PC-9 (cell line): ENCODE measurements at regions not wholly inside any gene's neighbourhood (a gene's known extent, or its start where the extent isn't known, plus 50 kb on each side); places are given as distances from the start of the nearest gene placed in this dataset.

Source experiments
- EZH2 ChIP-seq: fragments of 200-600 bp; sonication (generic); IDR thresholded peaks from 2 replicates; pipeline ENCODE4 v1.8.0; 2017; ENCODE audit warnings: antibody characterized with exemption, low read depth
- TF ChIP-seq, protein P1 (sequence below): fragments of 200-600 bp; sonication (generic); conservative IDR thresholded peaks from 2 replicates; pipeline ENCODE4 v1.6.1; 2017; ENCODE audit warnings: mixed run types, antibody characterized with exemption, mild to moderate bottlenecking, moderate library complexity

DNA sequence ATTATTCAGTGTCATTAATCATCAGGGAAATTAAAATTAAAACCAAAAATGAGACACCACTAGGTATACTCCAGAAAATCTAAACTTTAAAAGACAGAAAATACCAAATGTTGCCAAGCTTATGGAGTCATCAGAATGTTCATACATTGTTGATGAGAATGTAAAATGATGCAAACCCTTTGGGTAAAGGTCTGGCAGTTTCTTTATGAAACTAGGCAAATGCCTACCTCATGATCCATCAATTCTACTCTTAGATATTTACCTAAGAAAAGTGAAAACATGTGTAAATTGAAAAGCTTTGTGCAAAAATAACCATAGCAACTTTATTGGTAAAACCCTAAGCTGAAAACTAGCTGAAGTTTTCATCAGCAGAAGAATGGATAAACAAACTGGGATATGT lies 329.5 kb upstream of the MEOX2 start:
- TF ChIP-seq, protein P1, sequence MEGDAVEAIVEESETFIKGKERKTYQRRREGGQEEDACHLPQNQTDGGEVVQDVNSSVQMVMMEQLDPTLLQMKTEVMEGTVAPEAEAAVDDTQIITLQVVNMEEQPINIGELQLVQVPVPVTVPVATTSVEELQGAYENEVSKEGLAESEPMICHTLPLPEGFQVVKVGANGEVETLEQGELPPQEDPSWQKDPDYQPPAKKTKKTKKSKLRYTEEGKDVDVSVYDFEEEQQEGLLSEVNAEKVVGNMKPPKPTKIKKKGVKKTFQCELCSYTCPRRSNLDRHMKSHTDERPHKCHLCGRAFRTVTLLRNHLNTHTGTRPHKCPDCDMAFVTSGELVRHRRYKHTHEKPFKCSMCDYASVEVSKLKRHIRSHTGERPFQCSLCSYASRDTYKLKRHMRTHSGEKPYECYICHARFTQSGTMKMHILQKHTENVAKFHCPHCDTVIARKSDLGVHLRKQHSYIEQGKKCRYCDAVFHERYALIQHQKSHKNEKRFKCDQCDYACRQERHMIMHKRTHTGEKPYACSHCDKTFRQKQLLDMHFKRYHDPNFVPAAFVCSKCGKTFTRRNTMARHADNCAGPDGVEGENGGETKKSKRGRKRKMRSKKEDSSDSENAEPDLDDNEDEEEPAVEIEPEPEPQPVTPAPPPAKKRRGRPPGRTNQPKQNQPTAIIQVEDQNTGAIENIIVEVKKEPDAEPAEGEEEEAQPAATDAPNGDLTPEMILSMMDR: no peak
- no peak for TF ChIP-seq EZH2
